Activated T-helper 1 cell treated with anti-CD3 and anti-CD28 coated beads, Interleukin-12 subunit alpha, Interleukin-12 subunit beta, Interleukin-2, Interleukin-4 antibody, amounts not matched to agents 30 ng/mL and 10 ng/mL and 1 ng/mL, durations not matched to agents 14 hours and 24 hours and 36 hours (primary cell): ENCODE measurements at regions not wholly inside any gene's neighbourhood (a gene's known extent, or its start where the extent isn't known, plus 50 kb on each side); places are given as distances from the start of the nearest gene placed in this dataset.
"Not testable (repeated sequence)": the region's sequence is repeated elsewhere in the genome, so short reads cannot be mapped to it uniquely, and the experiment has no call there.

Experiments
- DNase-seq: peaks from one replicate; pipeline ENCODE4 v3.0.0; 2021; ENCODE audit warnings: low spot score
- H3K27ac Mint-ChIP-seq: one replicate; pipeline ENCODE4 v1.8.0; 2021; ENCODE audit warnings: mild to moderate bottlenecking, mixed read lengths
- H3K27me3 Mint-ChIP-seq: one replicate; pipeline ENCODE4 v1.8.0; 2022; ENCODE audit warnings: mild to moderate bottlenecking, moderate library complexity, mixed read lengths; ENCODE audit not compliant: insufficient read depth
- H3K36me3 Mint-ChIP-seq: one replicate; pipeline ENCODE4 v1.8.0; 2021; ENCODE audit warnings: low read depth, mixed read lengths
- H3K4me1 Mint-ChIP-seq: one replicate; pipeline ENCODE4 v1.8.0; 2021; ENCODE audit warnings: low read depth, mixed read lengths
- H3K4me3 Mint-ChIP-seq: one replicate; pipeline ENCODE4 v1.8.0; 2021; ENCODE audit warnings: mild to moderate bottlenecking, moderate library complexity, mixed read lengths
- H3K9me3 Mint-ChIP-seq: one replicate; pipeline ENCODE4 v1.8.0; 2021; ENCODE audit warnings: mixed read lengths
- intact Hi-C: fragments of 100-400 bp; cut with micrococcal nuclease; formaldehyde crosslinking; loops from one replicate; pipeline ENCODE4 v1.15.1; 2024

DNA sequence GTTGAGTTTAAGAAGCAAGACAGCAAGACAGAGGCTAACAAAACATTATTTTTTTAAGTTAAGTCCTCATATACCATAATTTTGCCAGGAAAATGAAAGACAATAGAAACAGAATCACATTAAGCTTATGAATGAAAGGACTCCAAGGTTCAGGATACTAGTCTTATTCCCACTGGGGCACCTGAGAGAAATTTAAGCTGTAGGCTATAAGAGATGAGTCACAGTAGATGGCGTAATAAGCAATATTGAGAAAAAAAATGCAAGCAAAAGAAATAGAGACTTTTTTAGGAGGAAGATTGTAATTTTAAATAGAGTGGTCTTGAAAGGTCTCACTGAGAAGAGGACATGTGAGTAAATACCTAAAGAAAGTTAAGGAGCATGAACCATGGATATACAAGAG is 57.1 kb upstream of the KIF2B start:
- intact Hi-C loops = no loop called here
- Mint-ChIP-seq H3K9me3 (peaks cover 19% of the 10 kb centered on the region), H3K4me1 (no peaks in the 10 kb centered on the region), H3K36me3 (no peaks in the 10 kb centered on the region), H3K27me3 (no peaks in the 10 kb centered on the region), H3K4me3 (no peak overlapping the region), H3K27ac (no peak overlapping the region)
- DNase-seq = no peak

DNA sequence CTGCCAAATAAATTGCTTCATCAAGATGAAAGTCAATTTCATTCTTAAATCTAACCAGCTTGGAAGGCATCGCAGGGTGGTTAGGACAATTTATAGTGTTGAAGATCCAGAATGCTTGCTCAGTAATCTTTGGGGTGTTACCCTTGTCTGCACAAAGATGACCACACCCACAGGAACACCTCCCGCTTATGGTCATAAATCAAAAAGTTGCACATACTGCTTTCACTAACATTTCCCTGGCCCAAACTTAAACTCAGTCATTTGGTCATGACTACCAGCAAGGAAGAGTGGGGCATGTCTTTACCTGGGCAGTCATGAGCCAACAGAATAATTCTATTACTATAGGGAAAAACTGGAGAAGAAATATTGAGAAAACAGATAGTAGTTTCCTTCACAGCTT is 57.6 kb upstream of the KIF2B start:
- H3K4me3 Mint-ChIP-seq = no peak overlapping the region
- no peak overlapping the region for H3K27ac Mint-ChIP-seq
- peaks cover 19% of the 10 kb centered on the region for H3K9me3 Mint-ChIP-seq
- intact Hi-C loops = no loop called here
- H3K36me3 Mint-ChIP-seq = no peaks in the 10 kb centered on the region
- no peaks in the 10 kb centered on the region for H3K4me1 Mint-ChIP-seq
- DNase-seq = no peak
- H3K27me3 Mint-ChIP-seq = no peaks in the 10 kb centered on the region

DNA sequence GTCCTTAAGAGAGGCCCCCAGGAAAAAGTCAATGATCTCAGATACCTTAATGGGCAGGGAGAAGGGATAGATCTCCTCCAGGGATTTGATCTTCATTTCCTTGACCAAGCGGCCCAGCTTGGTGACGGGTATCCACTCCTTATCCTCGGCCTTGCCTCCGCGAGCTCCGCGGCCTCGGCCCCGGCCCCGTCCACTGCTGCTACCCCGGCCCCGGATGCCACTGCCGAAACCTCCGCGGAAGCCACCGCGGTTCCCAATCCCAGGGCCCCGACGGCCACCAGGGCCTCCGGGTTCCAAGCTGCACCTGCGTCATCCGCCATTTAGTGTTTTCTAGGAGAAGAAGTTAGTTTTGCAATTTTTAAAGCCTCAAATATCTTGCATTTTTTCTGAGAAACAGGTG is 65.2 kb upstream of the KIF2B start:
- DNase-seq = no peak
- Mint-ChIP-seq H3K36me3 (no peaks in the 10 kb centered on the region), H3K27ac (no peak overlapping the region), H3K4me3 (no peak overlapping the region), H3K27me3 (no peaks in the 10 kb centered on the region), H3K9me3 (peaks cover 6% of the 10 kb centered on the region), H3K4me1 (no peaks in the 10 kb centered on the region)
- intact Hi-C loops = no loop called here

DNA sequence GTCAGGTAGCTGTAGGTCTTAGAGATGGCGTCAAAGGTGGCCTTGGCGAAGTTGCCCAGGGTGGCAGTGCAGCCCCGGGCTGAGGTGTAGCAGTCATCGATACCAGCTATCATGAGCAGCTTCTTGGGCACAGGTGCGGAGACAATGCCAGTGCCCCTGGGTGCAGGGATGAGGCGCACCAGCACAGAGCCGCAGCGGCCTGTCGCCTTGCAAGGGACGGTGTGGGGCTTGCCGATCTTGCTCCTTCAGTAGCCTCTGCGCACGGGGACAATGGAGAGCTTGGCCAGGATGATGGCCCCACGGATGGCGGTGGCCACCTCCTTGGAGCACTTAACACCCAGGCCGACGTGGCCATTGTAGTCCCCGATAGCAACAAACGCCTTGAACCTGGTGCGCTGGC is 65.6 kb upstream of the KIF2B start:
- H3K4me3 Mint-ChIP-seq, H3K27me3 Mint-ChIP-seq, H3K36me3 Mint-ChIP-seq, intact Hi-C loops, DNase-seq, H3K4me1 Mint-ChIP-seq, H3K27ac Mint-ChIP-seq, H3K9me3 Mint-ChIP-seq: not testable (repeated sequence)

DNA sequence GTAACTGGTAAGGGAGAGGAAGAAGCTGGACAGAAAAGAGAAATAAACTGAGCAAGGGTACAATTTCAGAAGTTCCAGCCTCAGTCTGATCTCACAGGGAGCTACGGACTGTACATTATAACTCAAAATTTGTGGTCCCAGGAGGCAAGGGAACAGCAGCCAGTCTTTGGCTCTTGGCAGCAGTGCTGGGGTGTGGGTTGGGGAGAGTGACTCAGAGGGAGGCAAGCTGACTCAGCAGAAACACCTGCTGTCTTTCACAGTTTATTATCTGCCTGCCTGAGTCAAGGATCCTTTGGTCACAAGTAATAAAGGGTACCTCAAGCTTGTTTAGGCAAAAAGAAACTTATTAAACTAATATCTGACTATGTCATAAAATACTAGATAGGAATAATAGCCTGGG is 73.5 kb upstream of the KIF2B start:
- Mint-ChIP-seq H3K27ac (no peak overlapping the region), H3K4me1 (no peaks in the 10 kb centered on the region), H3K9me3 (peaks cover 14% of the 10 kb centered on the region), H3K4me3 (no peak overlapping the region), H3K27me3 (no peaks in the 10 kb centered on the region), H3K36me3 (no peaks in the 10 kb centered on the region)
- intact Hi-C loops = loop anchor here (10.0 kb wide), 1 partner anchor 54 kb away; no protein-coding TSS in a partner anchor
- DNase-seq = no peak

DNA sequence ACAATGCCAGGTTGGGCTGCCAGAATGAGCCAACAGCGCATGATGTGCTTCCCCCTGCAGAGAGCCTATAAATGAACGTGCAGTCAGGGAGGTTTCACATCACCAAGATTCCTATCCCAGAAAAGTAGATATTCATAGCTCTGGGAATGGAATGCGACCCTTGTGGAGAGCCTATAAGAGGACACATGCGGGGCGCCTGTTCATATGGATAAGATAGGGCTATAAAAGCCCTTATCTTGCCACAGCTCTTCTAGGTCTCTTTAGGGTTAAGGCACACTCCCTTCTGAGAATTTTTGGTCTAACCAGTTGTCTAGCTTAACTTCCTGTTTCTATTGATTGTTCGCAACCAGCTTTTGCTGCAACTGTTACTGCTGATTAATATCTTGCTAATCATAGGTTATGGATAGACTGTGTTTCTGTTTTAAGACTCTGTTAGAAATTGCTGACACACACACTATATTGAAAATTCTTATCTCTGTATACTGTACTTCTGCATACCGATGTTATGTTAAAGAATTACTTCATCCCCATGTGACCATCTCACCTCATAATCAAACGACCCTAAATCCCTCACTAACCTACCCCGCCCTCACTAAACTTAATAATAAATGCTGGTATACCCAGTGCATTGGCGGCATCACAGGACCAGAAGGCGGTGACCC is 74.4 kb upstream of the KIF2B start:
- not testable (repeated sequence) for DNase-seq, H3K4me1 Mint-ChIP-seq, H3K27ac Mint-ChIP-seq, H3K4me3 Mint-ChIP-seq, H3K27me3 Mint-ChIP-seq, H3K36me3 Mint-ChIP-seq
- intact Hi-C loops = loop anchor here (10.0 kb wide), 1 partner anchor 53 kb away; no protein-coding TSS in a partner anchor
- H3K9me3 Mint-ChIP-seq = peaks cover 14% of the 10 kb centered on the region

DNA sequence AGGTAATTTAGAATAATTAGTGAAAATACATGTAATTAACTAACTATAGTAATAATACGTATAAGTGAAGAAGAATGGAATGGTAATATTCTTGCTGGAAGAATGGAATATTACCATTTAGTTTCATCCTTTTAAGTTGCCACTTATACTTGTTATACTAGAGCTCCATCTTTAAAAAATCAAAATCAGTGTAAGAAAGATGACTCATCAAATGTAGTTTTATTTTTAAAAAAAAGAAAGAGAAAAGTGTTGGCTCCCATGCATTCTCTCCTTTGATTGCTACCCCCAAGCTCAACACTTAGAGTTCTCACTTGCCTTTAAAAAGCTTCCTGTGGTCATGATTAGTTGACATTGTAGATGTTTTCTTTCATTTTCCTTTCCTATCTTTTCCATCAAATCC is 82.4 kb upstream of the KIF2B start:
- H3K9me3 Mint-ChIP-seq = peaks cover 19% of the 10 kb centered on the region
- H3K27ac Mint-ChIP-seq = no peak overlapping the region
- intact Hi-C loops = loop anchor here (10.0 kb wide), 1 partner anchor 46 kb away; no protein-coding TSS in a partner anchor
- H3K4me3 Mint-ChIP-seq = no peak overlapping the region
- H3K36me3 Mint-ChIP-seq = no peaks in the 10 kb centered on the region
- DNase-seq = no peak
- H3K4me1 Mint-ChIP-seq = no peaks in the 10 kb centered on the region
- H3K27me3 Mint-ChIP-seq = no peaks in the 10 kb centered on the region

DNA sequence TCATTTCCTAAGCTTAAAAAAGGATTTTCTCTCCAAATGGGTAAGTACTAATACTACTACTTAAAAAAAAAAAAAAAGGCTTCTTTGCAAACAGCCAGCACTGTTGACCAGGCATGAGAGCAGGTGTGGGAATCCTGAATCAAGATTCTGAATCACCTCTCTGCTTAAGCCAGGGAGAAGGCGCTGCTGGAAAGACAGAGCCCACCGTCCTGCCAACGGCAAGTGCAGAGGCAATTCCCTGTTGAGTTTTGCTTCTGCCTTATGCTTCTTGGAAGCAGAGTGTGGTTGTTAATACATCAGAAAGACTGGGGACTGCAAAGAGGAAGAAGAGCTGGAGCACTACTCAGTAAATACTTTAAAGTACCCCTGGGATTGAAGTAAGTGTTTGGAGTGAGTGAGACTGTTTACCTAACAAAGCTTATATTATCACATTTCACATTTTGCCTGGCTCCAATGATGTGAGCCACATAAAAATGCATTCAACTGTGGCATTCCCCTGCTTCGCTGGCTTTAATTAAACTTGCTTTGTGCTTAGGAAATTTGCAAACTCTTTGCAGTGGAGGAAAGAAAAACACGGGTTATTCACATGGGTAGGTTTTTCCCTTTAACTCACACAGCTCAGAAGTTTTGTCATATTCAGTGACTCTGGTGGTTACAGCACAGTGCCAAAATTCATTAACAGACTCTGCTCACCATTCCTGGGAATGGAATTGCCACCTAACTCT is 86.0 kb upstream of the KIF2B start:
- H3K4me1 Mint-ChIP-seq = no peaks in the 10 kb centered on the region
- intact Hi-C loops = no loop called here
- H3K4me3 Mint-ChIP-seq = no peak overlapping the region
- no peaks in the 10 kb centered on the region for H3K36me3 Mint-ChIP-seq
- no peak for DNase-seq
- H3K27ac Mint-ChIP-seq = no peak overlapping the region
- H3K27me3 Mint-ChIP-seq = no peaks in the 10 kb centered on the region
- peaks cover 26% of the 10 kb centered on the region for H3K9me3 Mint-ChIP-seq

DNA sequence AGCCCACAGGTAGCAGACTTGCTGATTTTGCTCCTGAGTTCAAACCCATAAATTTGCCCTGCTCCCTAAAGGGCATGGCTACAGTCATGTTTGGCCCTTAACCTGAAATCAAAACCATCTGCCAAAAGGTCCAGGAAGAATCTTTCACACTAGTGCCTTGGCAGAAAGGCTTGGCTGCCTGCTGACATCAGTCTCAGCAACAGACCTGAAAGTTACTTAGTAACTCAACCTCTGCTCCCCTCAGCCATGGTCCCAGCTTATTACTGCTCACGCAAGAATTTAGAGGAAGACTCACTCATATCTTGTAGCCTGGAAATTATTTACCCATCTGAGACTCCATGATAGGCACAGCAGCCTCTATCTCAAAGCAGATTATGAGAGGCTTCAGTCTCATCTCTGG is 98.0 kb upstream of the KIF2B start:
- intact Hi-C loops = no loop called here
- no peaks in the 10 kb centered on the region for H3K4me1 Mint-ChIP-seq
- no peak overlapping the region for H3K27ac Mint-ChIP-seq
- no peaks in the 10 kb centered on the region for H3K27me3 Mint-ChIP-seq
- no peaks in the 10 kb centered on the region for H3K36me3 Mint-ChIP-seq
- peaks cover 19% of the 10 kb centered on the region for H3K9me3 Mint-ChIP-seq
- no peak for DNase-seq
- no peak overlapping the region for H3K4me3 Mint-ChIP-seq

DNA sequence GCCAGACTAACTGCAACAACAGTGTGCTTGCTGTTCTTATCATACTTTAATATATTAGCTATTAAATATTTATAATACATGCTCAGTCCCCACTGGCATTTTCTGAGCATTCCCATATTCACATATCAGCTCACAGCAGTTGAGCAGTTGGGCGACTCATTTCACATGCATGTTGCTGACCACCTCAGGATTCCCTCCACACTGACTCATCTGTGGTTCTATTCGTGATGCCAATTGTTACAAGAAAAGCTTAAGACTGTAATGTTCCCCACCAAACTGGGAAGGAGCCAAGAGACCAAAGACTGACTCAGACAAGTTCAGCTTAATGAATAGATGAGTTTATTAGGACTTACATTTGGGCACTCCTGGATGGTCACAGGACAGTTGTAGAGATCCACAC is 100.3 kb upstream of the KIF2B start:
- no peak for DNase-seq
- Mint-ChIP-seq H3K27me3 (no peaks in the 10 kb centered on the region), H3K4me3 (no peak overlapping the region), H3K36me3 (no peaks in the 10 kb centered on the region), H3K27ac (no peak overlapping the region), H3K9me3 (peaks cover 20% of the 10 kb centered on the region), H3K4me1 (no peaks in the 10 kb centered on the region)
- intact Hi-C loops = no loop called here

DNA sequence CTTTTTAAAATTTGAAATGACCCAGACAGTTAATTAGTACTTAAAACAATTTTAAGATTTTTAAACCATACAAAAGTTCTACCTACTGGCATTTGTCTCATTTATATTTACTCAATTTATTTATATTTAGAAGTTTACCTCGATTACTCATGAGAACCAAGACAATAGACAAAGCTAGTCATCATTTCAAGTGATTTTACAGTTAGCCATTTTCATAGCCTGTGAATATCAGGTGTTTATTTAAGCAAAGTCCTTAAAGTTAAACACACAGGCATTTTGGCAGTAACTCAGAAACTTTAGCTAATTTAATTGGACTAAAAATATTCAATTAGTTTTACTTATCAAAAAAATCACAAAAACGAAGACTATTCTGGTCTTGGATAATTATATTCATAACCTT is 101.6 kb upstream of the KIF2B start:
- H3K27me3 Mint-ChIP-seq = no peaks in the 10 kb centered on the region
- peaks cover 17% of the 10 kb centered on the region for H3K9me3 Mint-ChIP-seq
- H3K4me3 Mint-ChIP-seq = no peak overlapping the region
- no peaks in the 10 kb centered on the region for H3K4me1 Mint-ChIP-seq
- H3K27ac Mint-ChIP-seq = no peak overlapping the region
- H3K36me3 Mint-ChIP-seq = no peaks in the 10 kb centered on the region
- no peak for DNase-seq
- intact Hi-C loops = no loop called here

DNA sequence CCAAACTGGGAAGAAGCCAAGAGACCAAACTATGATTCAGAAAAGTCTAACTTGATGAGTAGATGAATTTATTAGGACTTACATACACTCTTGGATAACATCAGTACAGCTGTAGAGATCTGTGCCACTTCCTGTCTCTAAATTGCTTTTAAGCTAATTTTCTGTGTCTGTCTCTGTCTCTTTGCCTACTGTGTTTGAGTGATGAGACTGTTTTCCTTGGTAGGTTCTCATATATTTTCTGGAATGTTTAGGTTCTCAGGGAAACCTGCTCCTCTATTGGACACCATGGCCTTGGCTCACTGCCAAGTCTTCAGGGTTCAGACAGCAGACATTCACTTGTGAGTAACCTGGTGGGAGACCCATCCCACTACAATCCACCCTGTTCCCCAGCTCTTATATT is 103.5 kb upstream of the KIF2B start:
- no peaks in the 10 kb centered on the region for H3K27me3 Mint-ChIP-seq
- no peaks in the 10 kb centered on the region for H3K4me1 Mint-ChIP-seq
- no peak for DNase-seq
- no peak overlapping the region for H3K27ac Mint-ChIP-seq
- no peaks in the 10 kb centered on the region for H3K36me3 Mint-ChIP-seq
- H3K4me3 Mint-ChIP-seq = no peak overlapping the region
- intact Hi-C loops = no loop called here
- peaks cover 10% of the 10 kb centered on the region for H3K9me3 Mint-ChIP-seq

DNA sequence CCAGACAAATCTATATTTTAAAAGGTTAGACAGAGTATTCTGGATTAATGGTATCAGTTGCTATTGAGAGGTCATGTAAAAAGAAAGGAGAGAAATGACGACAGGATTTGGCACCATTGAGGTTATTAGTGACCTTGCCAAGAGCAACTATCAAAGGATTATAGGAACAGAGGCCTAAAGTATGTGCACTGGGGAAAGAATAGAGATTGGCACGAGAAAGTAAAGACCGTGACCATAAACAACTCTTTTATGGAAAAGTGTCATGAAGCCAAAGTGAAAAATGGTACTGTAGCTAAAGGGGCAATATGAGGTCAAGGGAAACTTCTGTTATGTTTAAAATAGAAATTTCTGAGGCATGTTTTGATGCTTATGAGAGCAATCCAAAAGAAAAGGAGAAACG is 115.2 kb upstream of the KIF2B start:
- H3K27me3 Mint-ChIP-seq = no peaks in the 10 kb centered on the region
- no peak overlapping the region for H3K27ac Mint-ChIP-seq
- H3K36me3 Mint-ChIP-seq = no peaks in the 10 kb centered on the region
- no peaks in the 10 kb centered on the region for H3K4me1 Mint-ChIP-seq
- intact Hi-C loops = no loop called here
- peaks cover 18% of the 10 kb centered on the region for H3K9me3 Mint-ChIP-seq
- DNase-seq = no peak
- H3K4me3 Mint-ChIP-seq = no peak overlapping the region
